NCI-H748 (cell line): ENCODE measurements at regions not wholly inside any gene's neighbourhood (a gene's known extent, or its start where the extent isn't known, plus 50 kb on each side); places are given as distances from the start of the nearest gene placed in this dataset.
"Not testable (repeated sequence)": the region's sequence is repeated elsewhere in the genome, so short reads cannot be mapped to it uniquely, and the experiment has no call there.

ENCODE experiments used
- DNase-seq: peaks from one replicate; lab custom pipeline; 2025; ENCODE audit not compliant: unreplicated experiment; lab: John Stamatoyannopoulos, UW

DNA sequence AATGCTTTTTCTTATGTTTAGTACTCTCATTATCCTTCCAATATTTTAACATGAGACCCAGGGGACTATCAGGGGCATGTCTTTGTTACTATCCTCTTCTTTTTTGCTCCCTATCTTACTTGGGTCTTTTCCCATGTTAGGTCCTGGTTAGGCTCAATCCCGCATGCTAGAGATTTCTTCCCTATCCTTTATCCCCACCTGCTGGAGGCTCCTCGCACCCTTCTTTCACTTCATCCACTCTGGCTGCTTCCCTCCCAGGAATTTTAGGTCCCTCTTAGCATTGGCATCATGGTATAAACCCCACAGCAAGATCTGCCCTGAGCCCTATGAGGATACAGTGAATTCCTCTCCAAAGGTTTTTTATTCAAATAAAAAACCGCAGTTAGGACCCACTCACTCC is 567.3 kb downstream of the ANKRD30B start:
- DNase-seq: not testable (repeated sequence)

DNA sequence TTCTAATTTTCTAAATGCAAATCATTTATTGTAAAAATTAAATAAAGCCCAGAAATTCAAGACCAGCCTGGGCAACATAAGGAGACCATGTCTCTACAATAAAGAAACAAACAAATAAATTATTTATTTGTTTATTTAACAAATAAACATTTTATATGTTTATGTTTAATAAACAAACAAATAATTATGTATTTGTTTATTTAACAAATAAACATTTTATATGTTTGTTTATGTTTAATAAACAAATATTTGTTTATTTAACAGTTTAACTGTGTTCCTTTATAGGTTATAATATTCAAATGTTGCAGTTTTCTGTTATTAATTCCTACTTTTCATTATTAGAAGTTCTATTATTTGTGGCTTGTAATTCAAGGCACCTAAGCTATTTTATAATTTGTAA is 570.7 kb downstream of the ANKRD30B start:
- DNase-seq: not testable (repeated sequence)

DNA sequence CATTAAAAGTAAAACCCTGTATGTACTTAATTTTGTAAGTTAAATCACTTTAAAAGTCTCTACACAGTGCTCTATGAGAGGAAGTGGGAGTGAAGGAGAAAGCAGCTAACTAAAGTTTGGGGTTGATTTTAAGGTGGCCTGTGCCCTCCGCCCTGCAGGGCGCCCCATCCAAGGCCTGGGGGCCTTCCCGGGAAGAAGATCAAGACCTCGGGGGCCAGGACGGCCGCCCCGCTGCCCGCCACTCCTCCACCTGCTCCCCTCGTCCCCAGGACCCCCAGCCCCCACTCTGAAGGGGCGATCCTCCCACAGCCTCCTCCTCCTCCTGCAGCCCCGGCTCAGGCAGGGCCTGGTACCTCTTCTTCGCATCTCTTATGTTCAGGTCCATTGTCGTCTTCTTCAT is 581.7 kb downstream of the ANKRD30B start:
- DNase-seq: not testable (repeated sequence)

DNA sequence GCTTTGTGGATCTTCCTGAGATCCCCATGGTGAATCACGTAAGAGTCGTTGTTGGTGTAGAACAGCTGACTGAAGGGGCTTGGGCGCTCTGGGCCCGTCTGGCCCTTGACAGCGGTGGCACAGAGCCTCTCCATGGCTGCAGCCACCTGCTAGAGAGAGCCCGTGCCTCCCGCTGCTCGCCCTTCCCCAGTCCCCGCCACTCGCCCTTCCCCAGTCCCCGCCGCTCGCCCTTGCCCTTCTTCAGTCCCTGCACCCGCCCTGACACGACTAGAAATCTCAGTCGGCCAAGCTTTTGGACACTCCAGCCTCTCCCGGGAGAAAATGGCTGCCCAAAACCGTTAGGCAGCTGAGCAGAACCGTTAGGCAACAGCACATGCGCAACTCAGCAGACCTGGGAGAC is 582.2 kb downstream of the ANKRD30B start:
- peak; percentile 10 for DNase-seq

DNA sequence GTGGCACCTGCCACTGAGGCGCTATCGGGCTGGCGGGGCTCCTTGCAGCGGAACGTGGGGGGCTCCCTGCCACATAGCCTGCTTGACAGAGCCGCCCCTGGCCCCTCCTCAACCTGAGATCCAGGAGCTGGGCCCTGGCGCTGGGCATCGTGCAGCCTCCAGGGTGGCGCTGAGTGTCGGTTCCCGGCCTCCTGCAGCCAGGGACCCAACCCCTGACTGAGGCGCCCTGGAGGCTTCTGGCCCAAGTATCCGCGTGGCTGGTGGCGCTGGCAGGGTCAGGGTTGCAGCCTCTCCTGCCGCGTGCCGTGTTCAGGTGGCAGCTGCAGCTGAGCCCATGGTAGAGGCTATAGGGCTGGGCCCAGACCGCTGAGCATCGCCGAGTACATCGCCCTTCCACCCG is 582.6 kb downstream of the ANKRD30B start:
- not testable (repeated sequence) for DNase-seq

DNA sequence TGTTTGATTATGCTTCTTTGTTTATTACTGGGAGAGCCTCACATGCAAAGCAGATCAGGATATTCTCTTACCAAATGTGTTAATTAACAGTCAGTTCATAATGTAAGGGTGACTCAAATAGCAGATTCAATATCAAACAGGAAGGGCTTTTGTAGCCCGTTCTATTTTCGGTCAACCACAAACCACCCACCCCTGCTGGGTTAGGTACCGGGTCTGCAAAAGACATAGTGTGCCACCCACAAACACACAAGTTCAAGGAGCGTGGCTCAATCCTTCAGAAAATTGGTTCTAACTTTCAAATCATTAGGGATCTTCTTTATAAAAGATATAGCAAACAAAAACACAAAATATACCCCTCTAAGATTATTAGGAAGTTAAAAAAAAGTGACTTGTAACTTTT is 627.7 kb downstream of the ANKRD30B start:
- not testable (repeated sequence) for DNase-seq

DNA sequence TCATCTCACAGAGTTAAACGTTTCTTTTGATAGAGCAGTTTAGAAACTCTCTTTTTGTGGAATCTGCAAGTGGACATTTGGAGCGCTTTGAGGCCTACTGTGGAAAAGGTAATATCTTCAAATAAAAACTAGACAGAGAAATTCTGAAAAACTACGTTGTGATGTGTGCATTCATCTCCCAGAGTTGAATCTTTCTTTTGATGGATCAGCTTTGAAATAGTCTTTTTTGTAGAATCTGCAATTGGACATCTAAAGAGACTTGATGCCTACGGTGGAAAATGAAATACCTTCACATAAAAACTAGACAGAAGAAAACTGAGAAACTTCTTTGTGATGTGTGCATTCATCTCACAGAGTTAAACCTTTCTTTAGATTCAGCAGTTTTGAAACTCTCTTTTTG is 659.9 kb downstream of the ANKRD30B start:
- not testable (repeated sequence) for DNase-seq
